HG03558 (cell line): ENCODE measurements at regions not wholly inside any gene's neighbourhood (a gene's known extent, or its start where the extent isn't known, plus 50 kb on each side); places are given as distances from the start of the nearest gene placed in this dataset.
"Not testable (repeated sequence)": the region's sequence is repeated elsewhere in the genome, so short reads cannot be mapped to it uniquely, and the experiment has no call there.

Experiments
- ATAC-seq: cut with Tn5 transposase; IDR thresholded peaks from one replicate; pipeline ENCODE4 v1.9.1; 2021; ENCODE audit warnings: moderate number of reproducible peaks; ENCODE audit not compliant: unreplicated experiment; ENCODE audit errors: extremely low read depth

- ATAC-seq = no peak
These were observed 247.1 kb downstream of the OSR1 start for GRCh38 chr2:19111354-19111753.

- ATAC-seq = no peak
These were observed 248.9 kb downstream of the OSR1 start for GRCh38 chr2:19109518-19109917.

- ATAC-seq = no peak
These were observed 252.0 kb downstream of the OSR1 start for GRCh38 chr2:19106376-19106775.

- no peak for ATAC-seq
These were observed 253.9 kb downstream of the OSR1 start for GRCh38 chr2:19104503-19104902.

GRCh38 chr2:19102696-19103423 lies 255.6 kb downstream of the OSR1 start:
- no peak for ATAC-seq

GRCh38 chr2:19101968-19102367 lies 256.5 kb downstream of the OSR1 start:
- no peak for ATAC-seq

- no peak for ATAC-seq
These were observed 257.9 kb downstream of the OSR1 start for GRCh38 chr2:19100570-19100969.

GRCh38 chr2:19099181-19099580 lies 259.2 kb downstream of the OSR1 start:
- ATAC-seq = no peak

- no peak for ATAC-seq
These were observed 259.8 kb downstream of the OSR1 start for GRCh38 chr2:19098467-19099160.

- ATAC-seq = not testable (repeated sequence)
These were observed 268.9 kb downstream of the OSR1 start for GRCh38 chr2:19089476-19089875.

GRCh38 chr2:19086231-19086651 lies 272.2 kb downstream of the OSR1 start:
- ATAC-seq = no peak

GRCh38 chr2:19078709-19079108 lies 279.7 kb downstream of the OSR1 start:
- no peak for ATAC-seq

- ATAC-seq = no peak
These were observed 284.9 kb downstream of the OSR1 start for GRCh38 chr2:19073522-19073921.

- no peak for ATAC-seq
These were observed 286.3 kb downstream of the OSR1 start for GRCh38 chr2:19072161-19072560.

GRCh38 chr2:19070886-19071285 lies 287.5 kb downstream of the OSR1 start:
- no peak for ATAC-seq

- ATAC-seq = no peak
These were observed 290.2 kb downstream of the OSR1 start for GRCh38 chr2:19068206-19068605.

- no peak for ATAC-seq
These were observed 296.1 kb downstream of the OSR1 start for GRCh38 chr2:19062370-19062769.

GRCh38 chr2:19059076-19059475 lies 299.3 kb downstream of the OSR1 start:
- ATAC-seq = no peak

GRCh38 chr2:19051203-19051831 lies 307.1 kb downstream of the OSR1 start:
- ATAC-seq = no peak

- ATAC-seq = no peak
These were observed 308.1 kb downstream of the OSR1 start for GRCh38 chr2:19050354-19050753.

- ATAC-seq = no peak
These were observed 309.7 kb downstream of the OSR1 start for GRCh38 chr2:19048593-19049266.
